ENCODE measurements at regions not wholly inside any gene's neighbourhood (a gene's known extent, or its start where the extent isn't known, plus 50 kb on each side); places are given as distances from the start of the nearest gene placed in this dataset.

DNA sequence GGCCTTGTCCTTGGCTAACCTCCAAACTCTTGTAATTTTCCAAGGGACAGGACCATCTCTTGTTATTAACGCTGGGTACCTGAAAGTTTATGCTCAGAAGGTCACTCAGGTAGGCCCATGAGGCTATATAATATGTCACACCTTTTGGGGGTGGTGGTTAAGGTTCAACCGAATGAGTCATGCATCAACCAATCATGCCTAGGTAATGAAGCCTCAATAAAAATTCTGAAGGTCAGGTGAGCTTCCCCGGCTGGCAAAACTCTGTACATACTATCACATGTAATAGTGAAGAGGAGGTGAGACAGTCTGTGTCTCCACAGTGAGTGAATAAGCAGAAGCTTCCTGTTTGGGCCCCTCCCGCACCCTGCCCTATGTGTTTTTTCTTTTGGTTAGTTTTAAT lies 424.9 kb downstream of the PCDH17 start:
- DNase-seq: no peak

DNA sequence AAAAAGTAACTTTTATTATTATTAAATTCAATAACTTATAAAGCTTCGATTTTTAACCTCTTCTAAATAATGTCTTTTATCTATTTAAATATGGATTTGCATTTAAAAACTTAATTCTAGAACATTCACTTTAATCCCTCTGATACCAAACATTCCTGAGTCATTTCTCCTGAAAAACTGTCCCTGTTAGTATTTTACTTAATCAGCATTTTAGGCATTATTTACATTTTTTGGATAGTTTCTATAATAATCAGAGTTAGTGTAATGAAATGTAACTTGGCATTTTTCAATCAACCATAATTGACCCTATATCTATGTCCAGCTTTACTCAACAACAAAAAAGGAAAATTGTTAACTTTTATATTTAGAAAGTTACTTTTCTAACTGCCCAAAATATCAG lies 428.1 kb downstream of the PCDH17 start:
- DNase-seq: no peak

DNA sequence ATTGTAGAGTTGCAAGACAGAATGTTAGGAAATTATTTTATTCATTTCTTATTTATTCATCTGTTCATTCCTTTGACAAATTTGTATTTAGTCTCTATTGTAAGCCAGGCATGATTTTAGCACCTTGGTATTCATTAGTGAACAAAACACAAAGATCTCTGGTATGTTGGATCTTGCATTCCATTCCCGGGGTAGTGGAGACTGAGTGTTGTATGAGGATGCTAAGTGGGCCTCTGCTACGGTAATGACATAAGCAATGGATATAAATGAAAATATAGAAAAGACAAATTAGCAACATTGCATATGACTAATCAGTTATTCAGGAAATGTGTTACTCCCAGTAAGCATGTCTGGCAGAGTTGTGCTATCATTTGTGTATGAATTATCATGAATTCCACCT lies 449.3 kb downstream of the PCDH17 start:
- no peak for DNase-seq

DNA sequence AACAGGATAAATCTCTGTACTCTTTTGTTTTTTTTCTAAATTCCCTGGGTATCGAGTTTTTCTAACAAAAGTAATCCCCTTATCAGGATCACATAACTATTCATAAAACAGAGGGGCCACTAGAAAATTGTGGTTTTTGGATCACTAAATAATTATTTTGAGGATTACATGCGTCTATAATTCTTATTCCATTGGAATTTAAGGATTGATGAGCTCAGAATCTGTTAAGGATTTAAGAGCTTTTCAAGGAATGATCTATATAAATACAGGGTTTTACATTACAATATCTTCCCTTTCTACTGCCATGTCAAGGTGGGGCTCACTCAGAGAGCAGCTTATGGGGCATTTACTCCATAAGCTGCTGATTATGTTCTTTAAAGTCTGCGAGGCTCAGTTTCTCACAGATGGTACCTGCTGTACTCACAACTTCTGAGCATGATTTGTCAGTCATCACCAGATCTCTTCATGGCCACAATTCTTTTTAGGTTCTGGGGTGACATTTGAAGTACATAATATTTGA lies 449.8 kb downstream of the PCDH17 start:
- DNase-seq: no peak

DNA sequence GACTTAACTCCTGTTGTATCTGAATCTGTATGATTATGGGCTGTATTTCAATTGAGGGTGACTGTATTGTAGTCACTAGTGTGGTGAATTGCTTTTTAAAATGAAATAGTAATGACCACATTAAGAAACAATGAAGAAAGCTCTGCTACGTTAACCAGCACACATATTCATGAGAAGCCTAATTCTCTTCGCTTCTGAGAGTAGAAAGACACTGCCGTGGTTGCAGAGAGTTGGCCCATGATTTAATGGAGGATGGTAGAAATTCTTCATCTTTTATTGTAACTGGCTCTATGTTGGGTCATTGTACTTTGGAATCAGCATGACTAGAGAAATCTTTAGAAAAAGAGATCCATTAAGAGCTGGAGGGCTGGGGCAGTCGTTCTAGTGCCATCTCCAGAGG lies 451.5 kb downstream of the PCDH17 start:
- DNase-seq: no peak

DNA sequence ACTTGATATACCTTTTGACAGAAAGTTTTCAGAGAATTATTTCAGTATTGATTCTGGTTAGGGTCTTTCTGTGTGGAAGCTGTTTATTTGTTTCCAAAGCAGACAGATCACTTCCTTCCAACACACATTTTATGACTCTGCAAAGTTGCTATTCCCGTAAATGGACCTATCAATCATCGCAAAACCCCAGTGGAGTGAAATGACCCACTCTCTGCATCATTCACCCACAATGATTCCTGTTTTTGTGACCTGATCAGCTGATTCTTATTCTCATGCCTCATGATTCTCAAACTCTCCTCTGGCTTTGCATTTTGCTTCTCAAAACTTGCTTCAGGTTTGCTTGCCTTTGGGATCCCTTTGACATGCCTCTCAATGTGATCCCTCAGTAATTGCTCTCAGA lies 453.7 kb downstream of the PCDH17 start:
- DNase-seq: no peak

DNA sequence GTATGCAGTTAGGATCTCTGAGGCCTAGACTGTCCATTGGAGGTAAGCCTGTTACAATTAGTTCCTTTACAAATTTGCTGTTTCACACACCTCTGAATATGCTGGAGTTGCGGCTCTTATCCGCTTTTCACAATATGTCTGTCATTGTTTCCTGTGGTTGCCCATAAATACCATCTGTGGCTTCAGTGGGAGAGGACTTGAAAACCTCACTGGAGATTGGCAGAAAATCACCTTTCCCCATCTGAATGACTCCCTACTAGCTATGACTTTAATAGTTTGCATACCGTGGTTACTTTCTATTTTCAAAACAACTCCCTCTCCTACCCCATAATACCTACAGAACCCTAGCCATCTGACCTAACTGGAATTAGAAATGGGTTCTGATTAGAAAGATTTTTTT lies 454.3 kb downstream of the PCDH17 start:
- no peak for DNase-seq

DNA sequence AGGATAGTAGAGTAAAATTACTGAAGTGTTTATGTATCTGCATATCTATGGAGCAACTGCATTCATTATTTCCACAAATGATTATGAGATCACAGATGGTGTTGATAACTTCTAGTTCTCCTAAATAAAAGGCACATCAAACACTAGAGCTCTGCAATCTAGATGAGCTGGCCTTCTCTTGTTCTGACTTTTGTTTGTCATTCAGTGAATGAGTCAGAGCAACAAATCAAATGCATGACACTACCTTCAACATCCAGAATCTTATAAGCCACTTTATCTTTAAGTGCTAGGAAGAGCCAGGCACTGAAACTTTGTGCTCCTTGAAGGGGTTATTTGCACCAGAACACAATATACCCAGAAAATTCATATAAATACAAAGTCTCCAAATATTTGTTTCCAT lies 456.0 kb downstream of the PCDH17 start:
- DNase-seq: no peak

DNA sequence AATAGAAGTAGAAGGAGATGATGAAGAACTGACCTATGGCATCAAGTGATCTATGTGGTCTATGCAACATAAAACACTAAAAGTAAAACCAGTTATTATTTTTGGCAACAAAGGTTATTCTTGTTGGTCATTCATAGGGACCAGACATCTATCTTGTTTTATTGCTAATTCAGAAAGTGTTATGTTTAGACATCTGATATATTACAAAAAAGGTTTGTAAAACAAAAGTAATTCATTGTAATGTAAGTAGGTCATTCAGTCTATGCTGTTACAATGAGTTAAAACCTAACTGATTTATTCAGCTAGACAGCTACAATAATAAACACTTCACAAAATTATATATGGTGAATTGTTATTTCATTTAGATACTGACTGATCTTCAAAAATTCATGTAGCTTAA lies 461.9 kb downstream of the PCDH17 start:
- no peak for DNase-seq

DNA sequence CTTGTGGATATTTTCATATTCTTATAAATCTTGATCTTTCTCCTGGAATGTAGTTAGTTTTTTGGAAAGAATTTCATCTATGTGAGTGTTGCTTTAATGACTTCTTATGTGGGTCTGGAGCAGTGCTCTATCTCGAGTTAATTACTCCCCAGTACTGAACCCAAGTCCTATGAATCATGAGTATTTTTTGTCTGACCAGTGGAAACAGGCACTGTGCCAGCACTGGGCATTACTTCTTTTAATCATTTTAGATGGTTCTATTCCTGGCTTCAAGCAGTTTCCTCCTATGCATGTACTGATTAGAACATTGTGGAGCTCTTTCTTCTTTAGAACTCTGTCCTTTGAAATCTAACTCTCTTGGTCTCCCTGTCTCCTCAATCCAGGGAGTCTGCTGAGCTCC lies 466.3 kb downstream of the PCDH17 start:
- DNase-seq: no peak

DNA sequence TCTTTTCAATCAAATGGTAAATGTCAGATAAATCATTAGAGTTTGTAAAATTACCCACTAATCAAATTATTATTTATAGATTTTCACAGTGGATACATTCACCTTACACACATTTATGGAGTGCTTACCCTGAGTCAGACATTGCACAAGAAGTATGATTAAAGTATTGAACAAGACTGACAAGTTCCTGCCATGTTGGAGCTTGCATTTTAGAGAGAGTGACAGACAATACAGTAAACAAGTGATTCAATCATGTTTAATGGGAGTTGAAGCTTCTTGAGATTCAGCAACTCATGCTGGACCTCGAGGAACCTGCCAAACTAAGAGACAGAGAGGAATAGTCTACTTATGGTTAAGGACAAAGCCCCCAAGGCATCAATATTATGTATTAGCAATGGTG lies 487.8 kb downstream of the PCDH17 start:
- DNase-seq: no peak

DNA sequence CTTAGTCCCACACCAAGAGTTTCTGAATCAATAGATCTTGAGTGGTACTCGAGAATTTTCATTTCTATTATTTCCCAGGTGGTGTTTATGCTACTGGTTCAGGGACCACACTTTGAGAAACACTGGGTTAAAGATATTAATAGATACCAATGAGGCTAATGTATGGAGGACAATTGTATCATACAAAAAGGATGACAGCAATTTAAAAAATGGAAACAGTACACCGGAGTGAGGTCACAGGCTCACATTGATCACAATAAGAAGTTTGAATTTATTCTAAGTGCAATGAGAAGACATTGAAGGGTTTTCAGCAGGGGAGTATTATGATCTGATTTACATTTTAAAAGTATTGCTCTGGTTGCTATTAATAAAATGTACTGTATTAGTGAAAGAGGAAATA lies 488.3 kb downstream of the PCDH17 start:
- DNase-seq: no peak

DNA sequence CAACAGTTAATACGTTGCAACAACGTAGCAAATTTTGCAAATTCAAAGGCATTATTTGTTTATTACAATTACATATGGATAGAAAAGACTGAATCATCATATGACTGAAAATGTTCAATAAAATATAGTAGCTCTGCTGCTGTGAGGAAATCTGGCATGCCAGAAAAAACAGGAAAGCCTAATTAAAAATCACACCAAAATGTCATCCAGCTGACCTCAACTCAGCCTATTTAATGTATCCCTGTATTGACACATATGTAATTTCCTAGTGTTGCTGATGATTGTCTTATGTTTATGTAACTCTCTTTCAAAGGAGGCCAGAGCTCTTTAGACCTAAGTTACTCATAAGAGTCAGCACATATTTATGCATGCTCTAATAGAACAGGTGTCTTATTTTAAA lies 495.0 kb downstream of the PCDH17 start:
- DNase-seq: no peak

DNA sequence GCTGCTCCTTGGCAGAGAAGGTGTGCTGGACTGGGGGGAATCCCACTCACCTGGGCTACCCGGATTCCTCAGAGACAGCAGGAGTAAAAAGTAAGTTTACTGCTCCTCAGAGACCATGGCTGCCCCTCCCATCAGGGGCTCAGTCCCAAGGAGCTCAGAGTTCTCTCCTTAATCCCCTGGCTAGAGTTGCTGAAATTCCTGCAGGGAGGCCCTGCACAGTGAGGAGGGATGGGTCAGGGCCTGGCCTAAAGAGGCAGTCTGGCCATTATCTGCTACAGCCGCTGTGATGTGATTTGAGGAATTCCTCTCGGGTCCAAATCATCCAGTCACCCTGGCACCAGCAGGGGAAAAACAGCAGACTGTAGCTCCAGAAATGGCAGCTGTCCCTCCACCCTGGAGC lies 502.5 kb downstream of the PCDH17 start:
- DNase-seq: no peak

DNA sequence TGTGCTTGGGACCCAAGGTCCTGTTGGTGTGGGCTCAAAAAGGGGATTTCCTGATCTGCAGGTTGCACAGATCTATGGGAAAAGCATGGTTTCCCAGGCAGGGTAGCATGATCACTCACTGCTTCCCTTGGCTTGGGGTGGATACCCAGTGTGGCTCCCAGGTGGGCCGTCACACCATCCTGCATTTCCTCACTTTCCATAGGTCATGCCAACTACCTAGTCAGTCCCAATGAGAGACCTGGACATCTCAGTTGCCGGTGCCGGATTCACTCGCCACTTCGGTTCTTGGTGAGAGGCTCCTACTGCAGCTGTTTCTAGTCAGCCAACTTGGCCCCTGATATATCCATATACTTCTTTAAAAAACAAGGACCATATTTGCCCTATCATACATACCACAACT lies 503.0 kb downstream of the PCDH17 start:
- no peak for DNase-seq

DNA sequence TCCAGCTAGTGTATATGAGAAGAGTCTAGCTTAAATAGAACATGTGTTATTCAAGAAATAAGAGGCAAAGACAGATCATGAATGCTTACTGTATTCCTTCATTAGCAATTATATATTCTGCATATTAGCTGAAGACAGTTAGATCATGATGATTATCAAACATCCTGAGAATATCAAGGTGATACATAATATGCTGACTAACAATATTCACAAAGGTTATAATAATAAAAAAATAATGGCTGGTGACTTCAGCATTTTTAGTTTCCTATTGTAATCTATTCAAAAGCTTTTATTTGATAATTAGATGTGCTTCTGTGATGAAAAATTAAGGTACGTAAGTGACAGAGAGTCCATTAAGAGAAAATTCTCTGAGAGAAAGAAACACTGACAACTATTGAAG lies 511.4 kb downstream of the PCDH17 start:
- DNase-seq: no peak

DNA sequence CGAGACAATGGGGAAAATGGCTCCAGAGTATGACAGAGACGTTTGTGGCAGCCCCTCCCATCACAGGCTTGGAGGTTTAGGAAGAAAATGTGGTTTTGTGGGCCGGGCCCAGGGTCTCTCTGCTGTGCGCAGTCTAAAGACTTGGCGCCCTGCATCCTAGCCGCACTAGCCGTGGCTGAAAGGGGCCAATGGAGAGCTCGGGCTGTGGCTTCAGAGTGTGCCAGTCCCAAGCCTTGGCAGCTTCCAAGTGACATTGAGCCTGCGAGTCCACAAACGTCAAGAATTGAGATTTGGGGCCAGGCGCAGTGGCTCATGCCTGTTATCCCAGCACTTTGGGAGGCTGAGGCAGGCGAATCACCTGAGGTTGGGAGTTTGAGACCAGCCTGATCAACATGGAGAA lies 513.1 kb downstream of the PCDH17 start:
- no peak for DNase-seq

DNA sequence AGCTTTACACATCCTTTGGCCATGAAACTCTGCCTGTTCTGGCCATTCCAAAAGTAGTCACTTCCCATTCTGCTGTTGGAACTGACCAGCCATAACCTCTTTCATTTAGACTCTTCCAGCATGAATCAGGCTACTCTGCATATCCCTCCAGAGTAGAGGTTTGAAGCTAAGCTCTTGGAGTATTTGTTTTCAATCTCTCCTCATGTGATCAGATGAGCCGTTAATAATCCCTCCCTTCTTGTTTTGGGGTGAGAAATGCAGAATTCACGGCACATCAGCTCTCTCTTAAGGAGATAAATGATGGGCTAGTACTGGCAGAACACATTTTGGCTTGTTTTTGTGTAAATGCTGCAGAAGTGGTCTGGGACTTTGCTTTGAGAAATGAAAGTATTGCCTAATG lies 519.9 kb downstream of the PCDH17 start:
- DNase-seq: no peak

DNA sequence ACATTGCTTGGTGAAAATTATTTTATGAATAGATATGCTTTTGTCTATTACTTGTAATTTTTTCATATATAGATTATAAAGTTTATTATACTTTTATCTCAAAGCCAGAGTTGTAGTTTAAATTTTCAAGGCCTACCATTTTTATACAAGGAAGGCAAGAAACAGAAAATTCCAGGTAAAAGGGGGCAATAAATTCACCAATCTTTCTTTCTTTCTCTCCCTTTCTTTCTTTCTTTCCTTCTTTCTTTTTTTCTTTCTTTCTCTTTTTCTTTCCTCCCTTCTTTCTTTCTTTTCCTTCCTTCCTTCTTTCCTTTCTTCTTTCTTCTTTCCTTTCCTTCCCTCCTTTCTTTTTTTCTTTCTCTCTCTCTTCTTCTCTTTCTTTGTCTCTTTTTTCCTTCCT lies 529.4 kb downstream of the PCDH17 start:
- no peak for DNase-seq

DNA sequence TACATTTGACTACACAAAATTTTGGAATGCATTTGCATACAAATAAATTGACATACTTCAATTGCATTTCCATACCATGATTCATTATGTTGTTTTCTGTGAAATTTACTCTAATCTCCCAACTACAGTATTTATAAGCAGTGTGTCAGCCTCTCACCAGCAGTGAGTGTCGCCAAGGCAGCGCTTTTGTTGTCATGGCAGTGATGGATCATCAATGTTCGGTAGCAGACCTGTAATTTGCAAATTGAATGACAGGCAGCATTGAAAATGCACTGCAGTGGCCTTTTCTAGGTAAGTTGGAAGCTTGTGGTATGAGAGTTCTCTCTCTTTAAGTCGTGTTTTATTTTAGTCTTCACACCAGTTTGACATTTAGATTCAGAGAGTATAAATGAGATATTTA lies 534.1 kb downstream of the PCDH17 start:
- DNase-seq: no peak

DNA sequence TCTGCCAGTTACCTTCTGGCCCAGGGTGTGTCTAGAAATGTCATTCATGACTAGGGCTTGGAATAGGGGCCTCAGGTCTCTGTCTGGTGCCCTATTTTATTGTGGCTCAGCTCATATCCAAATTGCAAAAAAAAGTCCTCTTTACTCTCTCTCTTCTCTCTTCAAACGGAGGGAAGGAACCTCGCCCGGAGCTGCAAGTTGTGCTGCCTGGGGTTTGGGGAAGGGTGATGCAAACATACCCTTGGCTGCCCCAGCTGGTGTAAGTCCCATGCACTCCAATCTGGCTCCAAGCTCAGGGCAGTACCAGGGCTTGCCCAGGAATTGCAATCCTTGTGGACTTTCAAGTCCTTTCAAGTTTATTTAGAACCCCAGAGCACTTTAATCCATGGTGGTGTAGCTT lies 549.6 kb downstream of the PCDH17 start:
- no peak for DNase-seq

DNA sequence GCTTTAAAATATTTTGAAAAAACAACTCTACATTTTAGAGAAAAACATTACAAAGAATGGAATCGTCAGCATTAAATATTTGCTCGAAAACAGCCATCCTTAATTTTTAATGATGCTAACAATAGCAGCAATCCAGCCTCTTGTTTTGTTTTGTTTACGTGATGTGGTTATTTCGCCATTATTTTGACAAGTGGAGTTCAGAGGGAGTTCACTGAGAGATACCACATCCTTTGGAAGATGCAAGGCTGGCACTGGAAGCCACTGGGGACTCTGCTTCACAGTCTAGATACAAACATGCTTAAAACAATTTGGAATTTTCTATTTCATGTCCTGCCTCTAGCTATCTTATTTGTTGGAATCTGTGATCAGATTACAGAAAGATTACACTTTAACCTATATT lies 556.3 kb downstream of the PCDH17 start:
- no peak for DNase-seq

DNA sequence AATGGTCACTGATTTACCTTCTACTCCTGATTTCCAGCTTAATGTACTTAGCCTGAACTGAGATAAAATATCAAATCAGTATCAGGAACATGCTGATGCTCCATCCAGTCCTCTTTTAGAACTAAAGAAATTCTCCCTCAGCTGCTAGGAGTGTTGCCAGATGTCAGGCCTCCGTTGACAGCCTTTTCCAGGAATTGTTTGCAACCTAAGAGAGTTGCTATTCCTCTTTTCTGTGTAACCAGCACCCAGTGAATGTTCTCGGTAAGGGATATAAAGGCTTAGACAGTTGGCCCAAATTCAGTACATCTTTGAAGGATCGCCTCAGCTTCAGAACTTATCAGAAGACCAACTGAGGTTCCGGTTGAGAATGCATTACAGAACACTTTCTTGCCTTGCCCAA lies 559.0 kb downstream of the PCDH17 start:
- DNase-seq: no peak

DNA sequence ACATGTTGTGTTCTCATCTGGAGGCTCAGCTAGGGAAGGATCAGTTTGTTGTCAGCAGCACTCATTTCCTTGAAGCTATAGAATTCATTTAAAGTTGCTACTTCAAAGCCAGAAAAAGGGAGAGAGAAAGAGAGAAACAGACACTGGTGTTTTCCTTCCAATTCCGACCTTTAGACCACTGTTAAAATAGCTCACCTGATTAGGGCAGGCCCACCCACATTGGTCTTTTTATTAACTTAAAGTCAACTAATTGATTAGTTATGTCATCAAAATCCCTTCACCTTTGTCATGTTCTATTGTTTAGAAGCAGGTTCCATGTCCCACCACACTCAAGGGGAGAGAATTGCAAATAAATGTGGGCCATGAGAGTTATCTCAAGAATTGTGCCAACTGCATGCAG lies 560.2 kb downstream of the PCDH17 start:
- DNase-seq: no peak

DNA sequence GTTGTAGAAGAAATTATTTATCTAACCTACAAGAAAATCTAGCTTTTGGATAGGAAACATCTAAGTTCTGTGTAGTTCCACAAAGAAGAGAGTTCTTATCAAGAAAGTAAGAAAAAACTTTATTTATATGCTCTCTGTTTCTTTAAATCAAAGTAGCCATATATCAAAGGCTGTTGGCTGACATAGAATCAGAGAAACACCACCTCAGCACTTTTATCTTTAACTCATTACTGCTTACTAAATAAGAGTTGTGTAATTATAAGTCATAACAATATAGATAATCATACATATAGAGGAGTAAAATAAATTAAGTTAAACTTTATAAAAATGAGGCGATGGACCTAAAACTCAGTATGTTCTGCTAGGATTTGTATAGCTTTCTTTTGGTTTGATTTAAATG lies 570.6 kb downstream of the PCDH17 start:
- no peak for DNase-seq

DNA sequence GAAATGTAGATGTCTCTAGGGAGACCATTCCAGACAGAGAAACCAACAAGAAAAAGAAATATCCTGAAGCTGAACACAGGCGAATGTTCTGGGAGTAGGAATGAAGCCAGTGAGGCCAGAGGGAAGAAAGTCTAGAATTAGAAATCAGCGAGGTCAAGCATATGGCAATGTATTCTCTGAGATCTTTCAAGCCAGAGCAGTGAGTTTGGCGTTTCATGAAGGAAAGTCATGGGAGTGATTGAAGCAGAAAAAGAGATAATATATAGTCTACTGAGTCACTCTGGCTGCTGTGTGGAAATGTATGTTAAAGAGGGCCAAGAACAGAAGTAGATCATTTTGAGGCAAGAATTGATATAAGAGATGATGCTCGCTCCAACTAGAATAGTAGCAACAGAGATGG lies 576.0 kb downstream of the PCDH17 start:
- DNase-seq: no peak
